Psoas muscle (tissue), 7 donors: ENCODE measurements at regions not wholly inside any gene's neighbourhood (a gene's known extent, or its start where the extent isn't known, plus 50 kb on each side); places are given as distances from the start of the nearest gene placed in this dataset.
A peak's percentile ranks its signal among the peaks of the same experiment; 100 is the strongest.
"Not testable (repeated sequence)": the region's sequence is repeated elsewhere in the genome, so short reads cannot be mapped to it uniquely, and the experiment has no call there.

Experiments used
- ATAC-seq, 4 donors: fragments of 200-7000 bp; cut with Tn5 transposase; one replicate each; pipeline ENCODE4 v1.9.1; 2020; ENCODE audit warnings: moderate library complexity in 3 of 4, mild to moderate bottlenecking in 2 of 4
- DNase-seq, 2 donors: peaks; one replicate each; pipeline ENCODE4 v3.0.0-alpha.2; 2020
- H3K27ac ChIP-seq: fragments of 200-600 bp; one replicate; pipeline ENCODE4 v1.8.0; 2022
- H3K27me3 ChIP-seq, 3 donors: fragments of 200-600 bp in 1 of 3; one replicate each; pipeline versions ENCODE4 v1.6.1 to v1.8.0; 2013 to 2022; ENCODE audit warnings: low read length in 2 of 3, mild to moderate bottlenecking in 2 of 3, moderate library complexity in 1 of 3; ENCODE audit not compliant: insufficient read depth in 3 of 3
- H3K36me3 ChIP-seq, 2 donors: fragments of 200-600 bp in 1 of 2; one replicate each; pipeline versions ENCODE4 v1.6.1 to v1.8.0; 2013 to 2022; ENCODE audit warnings: low read depth in 1 of 2, mild to moderate bottlenecking in 1 of 2, moderate library complexity in 1 of 2; ENCODE audit not compliant: insufficient read depth in 1 of 2
- H3K4me1 ChIP-seq: fragments of 200-600 bp; one replicate; pipeline ENCODE4 v1.8.0; 2022
- H3K4me3 ChIP-seq: fragments of 200-600 bp; one replicate; pipeline ENCODE4 v1.8.0; 2022; ENCODE audit warnings: mild to moderate bottlenecking
- H3K9me3 ChIP-seq: fragments of 200-600 bp; one replicate; pipeline ENCODE4 v1.8.0; 2022
- WGBS, 3 donors: extraction: QIAGEN DNeasy Blood & Tissue Kit; methylation state at CpG; one replicate each; pipeline versions ENCODE4 v1.1.6 to v1.1.7; 2013; 5-methylcytosine and 5-hydroxymethylcytosine counted together
- intact Hi-C, 2 donors: fragments of 100-400 bp; cut with DNase I; formaldehyde crosslinking; loops; one replicate each; pipeline versions ENCODE4 v1.11.0 to v1.14.2; 2022
- TF ChIP-seq, protein P1 (sequence below): fragments of 200-600 bp; IDR thresholded peaks from one replicate; pipeline ENCODE4 v1.8.0; 2022; ENCODE audit warnings: antibody characterized with exemption
- donor health status: healthy with polysubstance abuse.
- donor health status: DM: no; HTN: no; CAD: no; lungs with moderate emphysema.
- donor health status: Bipolar disorder and iron deficiency.
- donor health status: healthy.
- donor health status: DM: yes; HTN: yes; CAD: no.
- donor health status: DM: no; HTN: no; CAD: no.
- donor health status: DM: yes; HTN: yes; CAD: no.

DNA sequence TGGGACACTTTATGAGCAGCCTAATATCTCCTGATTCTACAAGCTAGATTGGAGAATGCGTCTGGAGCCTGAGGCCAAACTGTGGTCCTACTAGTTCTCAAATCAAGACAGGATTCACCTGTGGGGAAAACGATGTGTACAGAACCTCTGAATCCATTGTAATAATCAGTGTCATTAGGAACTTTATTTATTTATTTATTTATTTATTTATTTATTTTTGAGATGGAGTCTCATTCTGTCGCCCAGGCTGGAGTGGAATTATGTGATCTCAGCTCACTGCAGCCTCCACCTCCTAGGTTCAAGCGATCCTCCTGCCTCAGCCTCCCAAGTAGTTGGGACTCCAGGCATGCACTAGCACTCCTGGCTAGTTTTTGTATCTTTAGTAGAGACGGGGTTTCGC lies 52.6 kb upstream of the KIF26B start:
- H3K27me3 ChIP-seq, ATAC-seq, H3K9me3 ChIP-seq, H3K36me3 ChIP-seq, H3K4me3 ChIP-seq, intact Hi-C loops, H3K4me1 ChIP-seq, DNase-seq, H3K27ac ChIP-seq: not testable (repeated sequence)
- WGBS, 3 donors = 95 to 96% (median 95%) methylated on average over 6 of the region's 6 CpGs

DNA sequence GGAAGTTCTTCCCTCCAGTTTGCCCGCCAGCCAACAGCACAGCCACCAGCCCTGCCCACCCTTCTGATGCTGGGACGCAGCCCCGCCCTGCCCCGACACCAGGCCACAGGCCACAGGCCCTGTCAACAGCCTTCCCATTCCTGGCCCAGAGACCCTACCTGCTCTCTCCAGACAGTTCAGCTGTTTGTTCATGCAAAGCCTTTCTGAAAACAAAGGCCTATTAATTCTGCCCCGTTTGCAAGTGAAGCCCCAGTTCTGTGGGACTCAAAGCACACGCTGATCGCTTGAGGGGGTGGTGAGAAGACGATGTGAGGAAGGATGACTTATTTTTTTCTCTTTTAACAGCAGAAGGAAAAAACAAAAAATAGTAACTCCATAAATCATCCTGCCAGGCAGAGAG lies 55.4 kb upstream of the KIF26B start:
- Histone ChIP-seq H3K4me3 (no peak overlapping the region), H3K36me3 (no peaks in the 10 kb centered on the region), H3K4me1 (no peaks in the 10 kb centered on the region), H3K27me3 (no peaks in the 10 kb centered on the region), H3K9me3 (no peaks in the 10 kb centered on the region), H3K27ac (no peak overlapping the region)
- ATAC-seq (no peak), DNase-seq (no peak)
- intact Hi-C loops = no loop called here
- WGBS, 3 donors = 81 to 84% (median 83%) methylated on average over 8 of the region's 8 CpGs
- TF ChIP-seq, protein P1, sequence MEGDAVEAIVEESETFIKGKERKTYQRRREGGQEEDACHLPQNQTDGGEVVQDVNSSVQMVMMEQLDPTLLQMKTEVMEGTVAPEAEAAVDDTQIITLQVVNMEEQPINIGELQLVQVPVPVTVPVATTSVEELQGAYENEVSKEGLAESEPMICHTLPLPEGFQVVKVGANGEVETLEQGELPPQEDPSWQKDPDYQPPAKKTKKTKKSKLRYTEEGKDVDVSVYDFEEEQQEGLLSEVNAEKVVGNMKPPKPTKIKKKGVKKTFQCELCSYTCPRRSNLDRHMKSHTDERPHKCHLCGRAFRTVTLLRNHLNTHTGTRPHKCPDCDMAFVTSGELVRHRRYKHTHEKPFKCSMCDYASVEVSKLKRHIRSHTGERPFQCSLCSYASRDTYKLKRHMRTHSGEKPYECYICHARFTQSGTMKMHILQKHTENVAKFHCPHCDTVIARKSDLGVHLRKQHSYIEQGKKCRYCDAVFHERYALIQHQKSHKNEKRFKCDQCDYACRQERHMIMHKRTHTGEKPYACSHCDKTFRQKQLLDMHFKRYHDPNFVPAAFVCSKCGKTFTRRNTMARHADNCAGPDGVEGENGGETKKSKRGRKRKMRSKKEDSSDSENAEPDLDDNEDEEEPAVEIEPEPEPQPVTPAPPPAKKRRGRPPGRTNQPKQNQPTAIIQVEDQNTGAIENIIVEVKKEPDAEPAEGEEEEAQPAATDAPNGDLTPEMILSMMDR = no peak

DNA sequence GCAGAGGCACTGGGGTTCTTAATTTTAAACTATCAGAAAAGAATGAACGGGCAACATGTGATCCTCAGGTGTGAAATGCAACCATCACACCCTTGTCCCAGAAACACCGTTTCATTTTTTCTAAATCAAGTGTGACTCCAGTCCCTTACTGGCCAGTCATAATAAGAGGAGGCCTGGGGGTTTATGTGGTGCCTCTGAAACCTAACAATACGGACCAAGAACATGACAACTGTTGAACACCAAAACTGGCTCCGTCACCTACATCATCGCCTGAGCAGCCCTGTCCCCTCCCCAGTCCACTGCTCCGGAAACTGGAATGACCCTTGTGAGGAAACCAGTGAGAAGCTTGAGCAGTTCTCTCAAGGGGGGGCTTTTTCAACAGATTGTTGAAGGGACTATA lies 55.9 kb upstream of the KIF26B start:
- no peaks in the 10 kb centered on the region for H3K27me3 ChIP-seq
- no peaks in the 10 kb centered on the region for H3K36me3 ChIP-seq
- 90 to 96% (median 93%) methylated on average over 6 of the region's 6 CpGs for WGBS, 3 donors
- TF ChIP-seq, protein P1 = no peak
- H3K9me3 ChIP-seq = no peaks in the 10 kb centered on the region
- no peak overlapping the region for H3K27ac ChIP-seq
- intact Hi-C loops = no loop called here
- no peak overlapping the region for H3K4me3 ChIP-seq
- ATAC-seq = no peak
- no peaks in the 10 kb centered on the region for H3K4me1 ChIP-seq
- no peak for DNase-seq

DNA sequence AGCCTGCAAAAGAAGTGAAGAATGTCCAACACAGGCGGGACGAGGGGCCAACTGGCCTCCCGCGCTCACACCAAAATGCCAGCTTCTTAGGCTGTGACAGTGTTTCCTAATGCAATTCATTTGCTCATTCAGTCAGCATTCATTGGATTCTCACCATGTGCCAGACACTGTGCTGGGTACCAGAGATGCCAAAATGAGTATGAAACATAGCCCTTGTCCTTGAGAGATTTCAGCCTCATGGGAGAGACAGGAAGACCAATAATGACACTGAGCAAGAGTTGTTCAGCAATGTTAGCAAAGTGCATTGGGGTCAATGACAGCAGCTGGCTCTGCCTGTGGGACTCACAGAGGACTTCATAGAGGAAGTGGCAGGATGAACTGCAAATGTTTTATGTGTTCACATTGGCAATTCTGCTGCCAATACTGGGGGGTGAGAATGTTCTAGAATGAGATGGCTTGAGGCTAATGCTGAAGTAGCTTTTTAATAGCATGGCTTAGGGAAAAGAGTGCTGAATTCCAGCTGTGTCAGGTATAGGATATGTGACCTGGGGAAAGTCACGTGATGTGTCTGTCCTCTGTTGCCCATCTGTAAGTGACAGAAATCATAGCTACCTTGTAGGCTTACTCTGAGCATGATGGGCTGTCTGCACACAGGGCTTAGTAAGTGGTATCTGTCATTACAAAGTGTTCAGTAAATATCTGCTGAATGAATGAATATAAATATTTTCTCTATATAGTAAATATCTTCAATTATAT lies 58.3 kb upstream of the KIF26B start:
- 49 to 66% (median 52%) methylated on average over 5 of the region's 5 CpGs for WGBS, 3 donors
- no peak overlapping the region for H3K4me3 ChIP-seq
- no peaks in the 10 kb centered on the region for H3K27me3 ChIP-seq
- intact Hi-C loops = no loop called here
- H3K4me1 ChIP-seq = no peaks in the 10 kb centered on the region
- TF ChIP-seq, protein P1 = no peak
- H3K9me3 ChIP-seq = no peaks in the 10 kb centered on the region
- ATAC-seq = peak in 1 of 4 donors; percentile 54
- DNase-seq = no peak
- no peak overlapping the region for H3K27ac ChIP-seq
- peaks cover 0 to under 1% of the 10 kb centered on the region in 2 donors for H3K36me3 ChIP-seq

DNA sequence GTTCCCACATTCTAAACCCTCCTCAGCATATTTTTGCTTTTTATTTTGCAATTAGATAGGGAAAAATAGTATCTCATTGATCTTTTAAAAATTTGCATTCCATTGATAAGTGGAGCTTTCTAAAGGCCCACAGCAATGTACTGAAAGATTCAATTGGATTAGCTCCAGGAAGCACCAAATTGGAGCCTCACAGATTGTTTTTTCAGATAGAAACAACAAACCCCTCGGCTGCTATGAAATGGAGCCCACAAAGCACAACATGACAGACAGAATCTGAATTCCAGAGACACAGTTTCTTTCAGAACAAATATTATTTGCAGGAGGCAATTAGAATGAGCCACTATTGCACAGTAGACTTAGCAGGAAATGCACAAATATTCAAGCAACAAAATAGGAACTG lies 58.9 kb upstream of the KIF26B start:
- DNase-seq (no peak), ATAC-seq (no peak)
- Histone ChIP-seq H3K9me3 (no peaks in the 10 kb centered on the region), H3K4me1 (no peaks in the 10 kb centered on the region), H3K36me3 (peaks cover 0 to 6% of the 10 kb centered on the region in 2 donors), H3K27me3 (no peaks in the 10 kb centered on the region), H3K4me3 (no peak overlapping the region), H3K27ac (no peak overlapping the region)
- TF ChIP-seq, protein P1 = no peak
- intact Hi-C loops = no loop called here
- 17 to 41% (median 28%) methylated on average over 1 of the region's 1 CpG for WGBS, 3 donors
